ENCODE measurements at regions not wholly inside any gene's neighbourhood (a gene's known extent, or its start where the extent isn't known, plus 50 kb on each side); places are given as distances from the start of the nearest gene placed in this dataset.

DNA sequence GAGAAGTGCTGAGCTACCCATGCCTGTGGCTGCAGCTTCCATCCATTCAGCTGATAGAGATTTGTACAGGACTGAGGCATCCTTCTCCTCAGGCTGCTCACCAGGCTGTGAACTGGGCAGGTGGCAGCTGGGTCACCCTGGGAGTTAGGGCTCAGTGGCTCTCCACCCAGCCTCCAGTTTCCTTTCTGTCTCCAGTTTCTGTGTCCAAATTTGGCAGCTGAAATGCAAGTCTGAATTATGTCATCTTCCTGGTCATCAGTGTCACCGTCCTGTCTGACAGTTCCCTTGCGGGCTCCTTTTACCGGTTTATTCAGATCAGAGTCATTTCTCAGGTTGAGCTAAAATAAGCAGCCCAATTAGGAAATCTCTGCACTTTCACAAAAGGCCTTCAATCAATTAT is 93.3 kb downstream of the EDN1 start:
- no peak overlapping the region for H2BK20ac ChIP-seq (ENCODE audit: low read length)
- TF ChIP-seq, protein P1, sequence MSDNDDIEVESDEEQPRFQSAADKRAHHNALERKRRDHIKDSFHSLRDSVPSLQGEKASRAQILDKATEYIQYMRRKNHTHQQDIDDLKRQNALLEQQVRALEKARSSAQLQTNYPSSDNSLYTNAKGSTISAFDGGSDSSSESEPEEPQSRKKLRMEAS (IDR thresholded peaks at IDR 0.05), result no peak
- TF ChIP-seq BCL11A (IDR thresholded peaks at IDR 0.05; ENCODE audit: low read depth in 2 of 2, low read length in 2 of 2) (no peak), NANOG (IDR thresholded peaks at IDR 0.05; ENCODE audit: insufficient read depth, low read depth, low read length, poor library complexity, severe bottlenecking) (no peak), EP300 (IDR thresholded peaks at IDR 0.05; ENCODE audit: borderline replicate concordance in 1 of 2, low read depth in 2 of 2, low read length in 2 of 2) (no peak), TEAD4 (IDR thresholded peaks at IDR 0.05; ENCODE audit: low read depth, low read length) (no peak), RNF2 (IDR thresholded peaks at IDR 0.05; ENCODE audit: borderline replicate concordance, low read depth, low read length, missing control alignments, poor library complexity, severe bottlenecking) (no peak), SP4 (IDR thresholded peaks at IDR 0.05; ENCODE audit: low read length) (no peak)
- no peaks in the 10 kb centered on the region for H3K79me1 ChIP-seq (ENCODE audit: low read depth, low read length)
- DNase-seq (ENCODE audit: low read depth in 1 of 2, low spot score in 2 of 2) (no peak), FAIRE-seq (no peak)
- ChIA-PET CTCF (ENCODE audit: partially characterized antibody) (interaction anchor here (0.8 to 1.4 kb wide), 7 partner anchors 10 to 228 kb away, joined by 3 to 4 read pairs (median 3); no protein-coding TSS in a partner anchor), POLR2A (ENCODE audit: partially characterized antibody) (no interaction called here)
- H2AK5ac ChIP-seq (ENCODE audit: low read depth, low read length), result no peak overlapping the region
- H4K8ac ChIP-seq (ENCODE audit: extremely low read depth, insufficient read depth, low read length), result no peak overlapping the region
- no peak overlapping the region for H3K9ac ChIP-seq (replicated peaks in 1 of 4; ENCODE audit: extremely low read depth in 1 of 4, low read depth in 3 of 4, low read length in 3 of 4)
- 0 out of 2 replicates have a peak overlapping the region, but pooled peaks have one; percentile 63 for H2BK15ac ChIP-seq (ENCODE audit: low read length)
- H3K14ac ChIP-seq (ENCODE audit: insufficient read length), result no peak overlapping the region
- no peaks in the 10 kb centered on the region for H3K27me3 ChIP-seq (replicated peaks in 1 of 4; ENCODE audit: control insufficient read depth in 3 of 4, extremely low read depth in 1 of 4, insufficient read depth in 3 of 4, low read length in 3 of 4)
- no peak overlapping the region for H3K4ac ChIP-seq (replicated peaks; ENCODE audit: insufficient read length, low read depth, low read length)
- H2BK120ac ChIP-seq (replicated peaks; ENCODE audit: low read depth, low read length), result no peak overlapping the region
- H3K9me3 ChIP-seq (ENCODE audit: insufficient read depth in 2 of 2, low read depth in 1 of 2, low read length in 1 of 2), result no peaks in the 10 kb centered on the region
- H3K4me1 ChIP-seq (replicated peaks in 1 of 4; ENCODE audit: control insufficient read depth in 3 of 4, insufficient read depth in 4 of 4, low read length in 3 of 4), result no peaks in the 10 kb centered on the region
- no peak overlapping the region for H4K91ac ChIP-seq (replicated peaks; ENCODE audit: insufficient read length, low read length)
- H3K79me2 ChIP-seq (ENCODE audit: control insufficient read depth in 1 of 2, insufficient read depth in 2 of 2, low read length in 2 of 2), result no peaks in the 10 kb centered on the region
- H3K56ac ChIP-seq (replicated peaks; ENCODE audit: insufficient read length, low read depth, low read length), result no peak overlapping the region
- no peak overlapping the region for H3K4me2 ChIP-seq (ENCODE audit: insufficient read depth in 1 of 2, low read depth in 2 of 2, low read length in 2 of 2)
- H4K5ac ChIP-seq (ENCODE audit: insufficient read length, low read depth, low read length), result no peak overlapping the region
- H3K4me3 ChIP-seq (ENCODE audit: extremely low read depth in 1 of 4, insufficient read depth in 2 of 4, low read depth in 3 of 4, low read length in 4 of 4), result no peak overlapping the region
- H2AFZ ChIP-seq (ENCODE audit: low read length), result no peak overlapping the region
- H3K23me2 ChIP-seq (ENCODE audit: low read depth, low read length), result no peaks in the 10 kb centered on the region
- H2BK5ac ChIP-seq (ENCODE audit: low read depth, low read length), result no peak overlapping the region
- H2BK12ac ChIP-seq (ENCODE audit: low read depth, low read length), result no peak overlapping the region
- H3K23ac ChIP-seq (ENCODE audit: insufficient read length), result no peak overlapping the region
- 94% methylated on average over 3 of the region's 3 CpGs; no CpG with 5 or more reads in 1 of the 2 experiments for WGBS, 2 experiments (ENCODE audit: extremely low coverage in 1 of 2, insufficient coverage in 1 of 2, insufficient read length in 1 of 2, insufficient replicate concordance in 2 of 2, low coverage in 1 of 2, low lambda C conversion rate in 2 of 2, missing lambda C conversion rate in 1 of 2)
- H3K36me3 ChIP-seq (ENCODE audit: control insufficient read depth in 2 of 4, insufficient read depth in 4 of 4, low read length in 3 of 4), result no peaks in the 10 kb centered on the region
- no peak overlapping the region for H3K18ac ChIP-seq (ENCODE audit: extremely low read depth, low read length)
- H4K20me1 ChIP-seq (replicated peaks in 1 of 2; ENCODE audit: control insufficient read depth in 1 of 2, insufficient read depth in 2 of 2, low read length in 2 of 2), result no peaks in the 10 kb centered on the region
- no peak overlapping the region for H3K27ac ChIP-seq (ENCODE audit: low read depth, low read length)

Data from H1 (cell line).